ENCODE measurements at regions not wholly inside any gene's neighbourhood (a gene's known extent, or its start where the extent isn't known, plus 50 kb on each side); places are given as distances from the start of the nearest gene placed in this dataset.

- no peaks in the 10 kb centered on the region for H3K36me3 Mint-ChIP-seq (ENCODE audit: insufficient read depth)
- no peak overlapping the region for H3K27ac Mint-ChIP-seq
- H3K4me3 Mint-ChIP-seq (ENCODE audit: low read depth), result no peak overlapping the region
- H3K9me3 Mint-ChIP-seq (ENCODE audit: low read depth), result peaks cover 5% of the 10 kb centered on the region
- TF ChIP-seq, protein P1, sequence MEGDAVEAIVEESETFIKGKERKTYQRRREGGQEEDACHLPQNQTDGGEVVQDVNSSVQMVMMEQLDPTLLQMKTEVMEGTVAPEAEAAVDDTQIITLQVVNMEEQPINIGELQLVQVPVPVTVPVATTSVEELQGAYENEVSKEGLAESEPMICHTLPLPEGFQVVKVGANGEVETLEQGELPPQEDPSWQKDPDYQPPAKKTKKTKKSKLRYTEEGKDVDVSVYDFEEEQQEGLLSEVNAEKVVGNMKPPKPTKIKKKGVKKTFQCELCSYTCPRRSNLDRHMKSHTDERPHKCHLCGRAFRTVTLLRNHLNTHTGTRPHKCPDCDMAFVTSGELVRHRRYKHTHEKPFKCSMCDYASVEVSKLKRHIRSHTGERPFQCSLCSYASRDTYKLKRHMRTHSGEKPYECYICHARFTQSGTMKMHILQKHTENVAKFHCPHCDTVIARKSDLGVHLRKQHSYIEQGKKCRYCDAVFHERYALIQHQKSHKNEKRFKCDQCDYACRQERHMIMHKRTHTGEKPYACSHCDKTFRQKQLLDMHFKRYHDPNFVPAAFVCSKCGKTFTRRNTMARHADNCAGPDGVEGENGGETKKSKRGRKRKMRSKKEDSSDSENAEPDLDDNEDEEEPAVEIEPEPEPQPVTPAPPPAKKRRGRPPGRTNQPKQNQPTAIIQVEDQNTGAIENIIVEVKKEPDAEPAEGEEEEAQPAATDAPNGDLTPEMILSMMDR (IDR thresholded peaks at IDR 0.05; ENCODE audit: unreplicated experiment), result no peak
- H3K4me1 Mint-ChIP-seq (ENCODE audit: low read depth), result no peaks in the 10 kb centered on the region
- no peaks in the 10 kb centered on the region for H3K27me3 Mint-ChIP-seq
- no peak for DNase-seq (ENCODE audit: low spot score, unreplicated experiment)
Measured at GRCh38 chr9:90511711-90512110, 130.9 kb downstream of the DIRAS2 start.

- Mint-ChIP-seq H3K4me1 (ENCODE audit: low read depth) (peaks cover 14% of the 10 kb centered on the region), H3K27me3 (no peaks in the 10 kb centered on the region), H3K36me3 (ENCODE audit: insufficient read depth) (no peaks in the 10 kb centered on the region), H3K27ac (no peak overlapping the region), H3K4me3 (ENCODE audit: low read depth) (no peak overlapping the region), H3K9me3 (ENCODE audit: low read depth) (peaks cover 5% of the 10 kb centered on the region)
- TF ChIP-seq, protein P1 (IDR thresholded peaks at IDR 0.05; ENCODE audit: unreplicated experiment), result no peak
- no peak for DNase-seq (ENCODE audit: low spot score, unreplicated experiment)
Measured at GRCh38 chr9:90514877-90515276, 127.7 kb downstream of the DIRAS2 start.

- TF ChIP-seq, protein P1 (IDR thresholded peaks at IDR 0.05; ENCODE audit: unreplicated experiment), result no peak
- peaks cover 14% of the 10 kb centered on the region for H3K4me1 Mint-ChIP-seq (ENCODE audit: low read depth)
- no peak overlapping the region for H3K4me3 Mint-ChIP-seq (ENCODE audit: low read depth)
- H3K9me3 Mint-ChIP-seq (ENCODE audit: low read depth), result peaks cover 5% of the 10 kb centered on the region
- H3K36me3 Mint-ChIP-seq (ENCODE audit: insufficient read depth), result no peaks in the 10 kb centered on the region
- DNase-seq (ENCODE audit: low spot score, unreplicated experiment), result no peak
- H3K27me3 Mint-ChIP-seq, result no peaks in the 10 kb centered on the region
- no peak overlapping the region for H3K27ac Mint-ChIP-seq
Measured at GRCh38 chr9:90515510-90515909, 127.1 kb downstream of the DIRAS2 start.

DNA sequence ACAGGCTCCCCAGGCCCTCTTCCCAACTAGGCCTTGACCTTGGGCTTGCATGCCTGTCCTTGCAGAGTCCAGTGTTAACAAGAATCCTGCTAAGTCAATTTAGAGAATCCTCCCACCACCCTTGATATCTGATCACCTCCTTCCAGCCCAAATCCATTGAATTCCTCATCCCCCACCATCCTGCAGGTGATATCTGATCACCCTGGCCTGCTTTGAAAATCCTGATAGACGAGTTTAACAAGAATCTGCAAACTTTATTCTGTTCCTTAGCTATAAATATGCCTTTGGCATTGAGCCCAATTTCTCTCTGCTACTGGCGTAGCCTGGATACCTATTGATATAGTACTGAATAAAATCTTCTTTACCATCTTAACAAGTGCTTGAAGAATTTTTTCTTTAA lies 125.5 kb downstream of the DIRAS2 start:
- DNase-seq (ENCODE audit: low spot score, unreplicated experiment), result no peak
- Mint-ChIP-seq H3K4me1 (ENCODE audit: low read depth) (peaks cover 14% of the 10 kb centered on the region), H3K27me3 (no peaks in the 10 kb centered on the region), H3K36me3 (ENCODE audit: insufficient read depth) (no peaks in the 10 kb centered on the region), H3K9me3 (ENCODE audit: low read depth) (no peaks in the 10 kb centered on the region), H3K4me3 (ENCODE audit: low read depth) (no peak overlapping the region), H3K27ac (no peak overlapping the region)
- TF ChIP-seq, protein P1 (IDR thresholded peaks at IDR 0.05; ENCODE audit: unreplicated experiment), result no peak

DNA sequence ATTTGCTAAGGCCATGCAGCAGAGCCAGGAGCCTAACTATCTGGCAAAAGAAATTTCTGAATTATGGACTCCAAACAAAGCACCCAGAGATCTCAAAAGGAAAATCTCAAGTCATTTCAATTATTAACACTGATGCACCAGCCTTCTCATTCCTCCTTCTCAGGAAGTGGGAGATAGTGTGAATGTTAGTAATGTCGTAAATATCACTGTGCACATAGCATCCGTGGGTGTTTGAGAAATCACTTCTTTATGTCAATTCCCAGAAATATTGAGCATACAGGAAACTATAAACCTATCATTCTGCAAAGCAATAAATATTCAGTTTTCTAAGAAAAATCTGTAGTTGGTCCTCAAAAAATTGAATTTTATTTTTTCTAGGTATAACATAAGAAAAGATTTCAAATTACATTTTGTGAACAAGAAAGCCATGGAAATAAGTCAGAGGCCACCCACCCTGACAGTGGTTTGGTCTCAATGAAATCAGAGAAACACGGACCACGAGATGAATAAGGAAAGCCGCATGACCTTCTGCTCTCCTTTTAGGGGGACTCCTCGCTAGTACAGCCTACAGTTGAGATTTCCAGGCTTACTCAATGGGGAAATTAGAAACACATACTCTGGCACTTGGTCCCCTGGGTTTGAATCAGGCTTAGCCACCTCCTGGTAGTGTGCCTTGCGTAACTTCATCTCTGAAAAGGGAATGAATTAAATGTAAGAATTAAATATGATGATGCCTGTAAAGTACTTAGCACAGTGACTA lies 120.6 kb downstream of the DIRAS2 start:
- H3K9me3 Mint-ChIP-seq (ENCODE audit: low read depth), result no peaks in the 10 kb centered on the region
- no peak overlapping the region for H3K4me3 Mint-ChIP-seq (ENCODE audit: low read depth)

More for the DNA sequence above, 120.6 kb downstream of the DIRAS2 start:
- TF ChIP-seq, protein P1 (IDR thresholded peaks at IDR 0.05; ENCODE audit: unreplicated experiment), result no peak
- Mint-ChIP-seq H3K27ac (no peak overlapping the region), H3K4me1 (ENCODE audit: low read depth) (peaks cover 11% of the 10 kb centered on the region), H3K27me3 (no peaks in the 10 kb centered on the region), H3K36me3 (ENCODE audit: insufficient read depth) (no peaks in the 10 kb centered on the region)
- DNase-seq (ENCODE audit: low spot score, unreplicated experiment), result no peak
